BLaER1 treated with 17β-estradiol and CSF1 and Interleukin-3, amounts not matched to agents 10 nM and 100 nM (cell line): ENCODE measurements at regions not wholly inside any gene's neighbourhood (a gene's known extent, or its start where the extent isn't known, plus 50 kb on each side); places are given as distances from the start of the nearest gene placed in this dataset.

ENCODE experiments used
- H3K27ac ChIP-seq, 11 experiments: shearing (Covaris generic); formaldehyde crosslinking; 2 replicates each; pipeline ENCODE4 v1.8.1; 2022
- H3K27me3 ChIP-seq, 11 experiments: shearing (Covaris generic); formaldehyde crosslinking; 2 replicates each; pipeline ENCODE4 v1.8.1; 2022
- H3K36me3 ChIP-seq, 11 experiments: shearing (Covaris generic); formaldehyde crosslinking; 2 replicates each; pipeline ENCODE4 v1.8.1; 2022
- H3K4me1 ChIP-seq, 10 experiments: shearing (Covaris generic); formaldehyde crosslinking; 2 replicates each; pipeline ENCODE4 v1.8.1; 2022
- H3K4me2 ChIP-seq, 11 experiments: shearing (Covaris generic); formaldehyde crosslinking; 2 replicates each; pipeline ENCODE4 v1.8.1; 2022
- H3K4me3 ChIP-seq, 10 experiments: shearing (Covaris generic); formaldehyde crosslinking; 2 replicates each; pipeline ENCODE4 v1.8.1; 2022
- H3K9ac ChIP-seq, 11 experiments: shearing (Covaris generic); formaldehyde crosslinking; 2 replicates each; pipeline ENCODE4 v1.8.1; 2022
- H3K9me3 ChIP-seq, 11 experiments: shearing (Covaris generic); formaldehyde crosslinking; replicated peaks in 1 of 11; 2 replicates each; pipeline ENCODE4 v1.8.1; 2022
- H4K20me1 ChIP-seq, 11 experiments: shearing (Covaris generic); formaldehyde crosslinking; 2 replicates each; pipeline ENCODE4 v1.8.1; 2022
- Cebpa-rat ChIP-seq, 11 experiments: shearing (Covaris generic); IDR thresholded peaks; 2 replicates each; pipeline ENCODE4 v1.8.1; 2022

GRCh38 chr14:25896777-25897176 lies 701.1 kb downstream of the NOVA1 start:
- no peaks in the 10 kb centered on the region for H3K9me3 ChIP-seq
- H3K27me3 ChIP-seq: no peaks in the 10 kb centered on the region; a peak in 1 of 22 replicates
- no peak overlapping the region for H3K4me3 ChIP-seq
- H3K36me3 ChIP-seq: no peaks in the 10 kb centered on the region
- H3K27ac ChIP-seq: no peak overlapping the region
- H3K4me2 ChIP-seq: no peak overlapping the region
- no peaks in the 10 kb centered on the region for H4K20me1 ChIP-seq
- TF ChIP-seq Cebpa-rat (IDR thresholded peaks at IDR 0.05): no peak
- peaks cover 0 to 16% (median 3%) of the 10 kb centered on the region in 10 experiments; a peak in 9 of 20 replicates for H3K4me1 ChIP-seq
- no peak overlapping the region for H3K9ac ChIP-seq

- no peak for TF ChIP-seq Cebpa-rat (IDR thresholded peaks at IDR 0.05)
- Histone ChIP-seq H3K9me3 (no peaks in the 10 kb centered on the region), H3K4me3 (no peak overlapping the region), H3K36me3 (no peaks in the 10 kb centered on the region), H3K4me2 (no peak overlapping the region), H3K9ac (no peak overlapping the region), H4K20me1 (no peaks in the 10 kb centered on the region), H3K4me1 (peaks cover 0 to 9% (median 2%) of the 10 kb centered on the region in 10 experiments; a peak in 9 of 20 replicates), H3K27me3 (no peaks in the 10 kb centered on the region; a peak in 1 of 22 replicates), H3K27ac (no peak overlapping the region)
These were observed 702.1 kb downstream of the NOVA1 start for GRCh38 chr14:25895740-25896139.

GRCh38 chr14:25887251-25887878 lies 710.5 kb downstream of the NOVA1 start:
- no peaks in the 10 kb centered on the region for H3K36me3 ChIP-seq
- no peak overlapping the region for H3K4me2 ChIP-seq
- TF ChIP-seq Cebpa-rat (IDR thresholded peaks at IDR 0.05): no peak
- H3K4me3 ChIP-seq: no peak overlapping the region
- no peaks in the 10 kb centered on the region for H3K4me1 ChIP-seq
- no peak overlapping the region for H3K9ac ChIP-seq
- no peak overlapping the region for H3K27ac ChIP-seq
- no peaks in the 10 kb centered on the region for H4K20me1 ChIP-seq
- H3K27me3 ChIP-seq: no peaks in the 10 kb centered on the region
- no peaks in the 10 kb centered on the region for H3K9me3 ChIP-seq

- H3K27ac ChIP-seq: no peak overlapping the region
- H3K4me2 ChIP-seq: no peak overlapping the region
- no peak for TF ChIP-seq Cebpa-rat (IDR thresholded peaks at IDR 0.05)
- no peaks in the 10 kb centered on the region for H3K27me3 ChIP-seq
- H4K20me1 ChIP-seq: no peaks in the 10 kb centered on the region
- no peaks in the 10 kb centered on the region for H3K36me3 ChIP-seq
- no peaks in the 10 kb centered on the region for H3K4me1 ChIP-seq
- H3K9me3 ChIP-seq: no peaks in the 10 kb centered on the region
- H3K4me3 ChIP-seq: no peak overlapping the region
- H3K9ac ChIP-seq: no peak overlapping the region
These were observed 713.2 kb downstream of the NOVA1 start for GRCh38 chr14:25884657-25885056.

GRCh38 chr14:25882899-25883298 lies 714.9 kb downstream of the NOVA1 start:
- Histone ChIP-seq H3K9me3 (no peaks in the 10 kb centered on the region), H3K27ac (no peak overlapping the region), H3K36me3 (no peaks in the 10 kb centered on the region), H3K27me3 (no peaks in the 10 kb centered on the region), H3K4me1 (no peaks in the 10 kb centered on the region), H3K4me3 (no peak overlapping the region), H3K4me2 (no peak overlapping the region), H4K20me1 (no peaks in the 10 kb centered on the region), H3K9ac (no peak overlapping the region)
- TF ChIP-seq Cebpa-rat (IDR thresholded peaks at IDR 0.05): no peak

GRCh38 chr14:25875475-25875874 lies 722.4 kb downstream of the NOVA1 start:
- Histone ChIP-seq H3K9ac (no peak overlapping the region), H3K9me3 (no peaks in the 10 kb centered on the region), H3K4me1 (no peaks in the 10 kb centered on the region), H3K27me3 (no peaks in the 10 kb centered on the region), H3K36me3 (no peaks in the 10 kb centered on the region), H3K4me2 (no peak overlapping the region), H4K20me1 (no peaks in the 10 kb centered on the region), H3K4me3 (no peak overlapping the region), H3K27ac (no peak overlapping the region)
- TF ChIP-seq Cebpa-rat (IDR thresholded peaks at IDR 0.05): no peak

- Histone ChIP-seq H3K27me3 (no peaks in the 10 kb centered on the region), H3K36me3 (no peaks in the 10 kb centered on the region), H4K20me1 (no peaks in the 10 kb centered on the region), H3K4me3 (no peak overlapping the region), H3K9me3 (no peaks in the 10 kb centered on the region), H3K27ac (no peak overlapping the region), H3K4me1 (no peaks in the 10 kb centered on the region), H3K9ac (no peak overlapping the region), H3K4me2 (no peak overlapping the region)
- TF ChIP-seq Cebpa-rat (IDR thresholded peaks at IDR 0.05): no peak
These were observed 728.0 kb downstream of the NOVA1 start for GRCh38 chr14:25869854-25870253.

- Histone ChIP-seq H3K4me1 (no peaks in the 10 kb centered on the region), H3K4me2 (no peak overlapping the region), H3K36me3 (no peaks in the 10 kb centered on the region), H3K4me3 (no peak overlapping the region), H3K27me3 (no peaks in the 10 kb centered on the region), H4K20me1 (no peaks in the 10 kb centered on the region), H3K27ac (no peak overlapping the region), H3K9ac (no peak overlapping the region), H3K9me3 (no peaks in the 10 kb centered on the region)
- TF ChIP-seq Cebpa-rat (IDR thresholded peaks at IDR 0.05): no peak
These were observed 729.1 kb downstream of the NOVA1 start for GRCh38 chr14:25868521-25869314.

- Histone ChIP-seq H3K27me3 (no peaks in the 10 kb centered on the region), H3K4me3 (no peak overlapping the region), H3K27ac (no peak overlapping the region), H3K36me3 (no peaks in the 10 kb centered on the region), H3K9me3 (no peaks in the 10 kb centered on the region; a peak in 1 of 22 replicates), H4K20me1 (no peaks in the 10 kb centered on the region), H3K4me2 (no peak overlapping the region), H3K4me1 (no peaks in the 10 kb centered on the region), H3K9ac (no peak overlapping the region)
- no peak for TF ChIP-seq Cebpa-rat (IDR thresholded peaks at IDR 0.05)
These were observed 736.4 kb downstream of the NOVA1 start for GRCh38 chr14:25861406-25861805.

- no peak overlapping the region; a peak in 1 of 22 replicates for H3K27ac ChIP-seq
- no peaks in the 10 kb centered on the region for H3K9me3 ChIP-seq
- no peaks in the 10 kb centered on the region for H4K20me1 ChIP-seq
- TF ChIP-seq Cebpa-rat (IDR thresholded peaks at IDR 0.05): no peak
- peaks cover 0 to 22% (median 18%) of the 10 kb centered on the region in 10 experiments; a peak in 15 of 20 replicates for H3K4me1 ChIP-seq
- H3K4me3 ChIP-seq: no peak overlapping the region
- H3K4me2 ChIP-seq: peak overlapping the region in 7 of 11 experiments; percentile 50 to 69 (median 63); a peak in 13 of 22 replicates
- H3K27me3 ChIP-seq: no peaks in the 10 kb centered on the region
- H3K36me3 ChIP-seq: no peaks in the 10 kb centered on the region
- H3K9ac ChIP-seq: no peak overlapping the region
These were observed 749.2 kb downstream of the NOVA1 start for GRCh38 chr14:25848601-25849000.
